MM.1S (cell line): ENCODE measurements at regions not wholly inside any gene's neighbourhood (a gene's known extent, or its start where the extent isn't known, plus 50 kb on each side); places are given as distances from the start of the nearest gene placed in this dataset.

ENCODE experiments used
- CTCF ChIP-seq: fragments of 300-600 bp; sonication (generic); IDR thresholded peaks from 2 replicates; pipeline ENCODE4 v1.5.1; 2016; ENCODE audit warnings: antibody characterized with exemption, low read length, mixed read lengths
- EZH2 ChIP-seq: fragments of 300-600 bp; sonication (generic); optimal IDR thresholded peaks from 2 replicates; pipeline ENCODE3; 2017; ENCODE audit warnings: low read depth, mild to moderate bottlenecking, antibody characterized with exemption, low read length, mixed read lengths

- no peak for TF ChIP-seq CTCF
- TF ChIP-seq EZH2: no peak
Measured at GRCh38 chr2:215618145-215618544, 182.3 kb upstream of the FN1 start.
